ENCODE measurements at regions not wholly inside any gene's neighbourhood (a gene's known extent, or its start where the extent isn't known, plus 50 kb on each side); places are given as distances from the start of the nearest gene placed in this dataset.

- Histone ChIP-seq H3K36me3 (ENCODE audit: control insufficient read depth, insufficient read depth, low read length) (no peaks in the 10 kb centered on the region), H3K27ac (ENCODE audit: insufficient read depth, low read length) (no peak overlapping the region), H3K4me2 (ENCODE audit: extremely low read depth, insufficient read depth, low read length) (no peak overlapping the region), H3K9ac (ENCODE audit: insufficient read depth, low read length) (no peak overlapping the region), H3K27me3 (ENCODE audit: control insufficient read depth, insufficient read depth, low read length) (no peaks in the 10 kb centered on the region), H3K79me2 (ENCODE audit: control insufficient read depth, insufficient read depth, low read length) (no peaks in the 10 kb centered on the region), H3K4me3 (replicated peaks in 1 of 4; ENCODE audit: control extremely low read depth in 1 of 4, insufficient read depth in 1 of 4, low read depth in 3 of 4, low read length in 4 of 4) (no peak overlapping the region), H2AFZ (ENCODE audit: low read length) (no peak overlapping the region), H4K20me1 (ENCODE audit: control insufficient read depth, extremely low read depth, insufficient read depth, low read length) (no peaks in the 10 kb centered on the region), H3K9me3 (ENCODE audit: control insufficient read depth, insufficient read depth, low read depth, low read length) (no peaks in the 10 kb centered on the region), H3K4me1 (ENCODE audit: control insufficient read depth, extremely low read depth, insufficient read depth, low read length) (no peaks in the 10 kb centered on the region)
- TF ChIP-seq EZH2 (IDR thresholded peaks at IDR 0.05; ENCODE audit: low read length, missing control alignments): no peak
- no peak for TF ChIP-seq CTCF (conservative IDR thresholded peaks at IDR 0.05 in 1 of 2, IDR thresholded peaks at IDR 0.05 in 1 of 2; ENCODE audit: low read depth in 1 of 2, low read length in 2 of 2)
- DNase-seq (ENCODE audit: low read depth in 2 of 2): peak in 1 of 2 donors; percentile 6
Observed at GRCh38 chrX:33273535-33273934, 62.2 kb upstream of the DMD start.

GRCh38 chrX:33272986-33273385, 61.6 kb upstream of the DMD start:
- Histone ChIP-seq H3K27ac (ENCODE audit: insufficient read depth, low read length) (no peak overlapping the region), H2AFZ (ENCODE audit: low read length) (no peak overlapping the region), H3K9ac (ENCODE audit: insufficient read depth, low read length) (no peak overlapping the region), H3K4me2 (ENCODE audit: extremely low read depth, insufficient read depth, low read length) (no peak overlapping the region), H4K20me1 (ENCODE audit: control insufficient read depth, extremely low read depth, insufficient read depth, low read length) (no peaks in the 10 kb centered on the region), H3K36me3 (ENCODE audit: control insufficient read depth, insufficient read depth, low read length) (no peaks in the 10 kb centered on the region), H3K9me3 (ENCODE audit: control insufficient read depth, insufficient read depth, low read depth, low read length) (no peaks in the 10 kb centered on the region), H3K4me1 (ENCODE audit: control insufficient read depth, extremely low read depth, insufficient read depth, low read length) (no peaks in the 10 kb centered on the region), H3K4me3 (replicated peaks in 1 of 4; ENCODE audit: control extremely low read depth in 1 of 4, insufficient read depth in 1 of 4, low read depth in 3 of 4, low read length in 4 of 4) (no peak overlapping the region), H3K27me3 (ENCODE audit: control insufficient read depth, insufficient read depth, low read length) (no peaks in the 10 kb centered on the region), H3K79me2 (ENCODE audit: control insufficient read depth, insufficient read depth, low read length) (no peaks in the 10 kb centered on the region)
- TF ChIP-seq CTCF (conservative IDR thresholded peaks at IDR 0.05 in 1 of 2, IDR thresholded peaks at IDR 0.05 in 1 of 2; ENCODE audit: low read depth in 1 of 2, low read length in 2 of 2): no peak
- TF ChIP-seq EZH2 (IDR thresholded peaks at IDR 0.05; ENCODE audit: low read length, missing control alignments): no peak
- no peak for DNase-seq (ENCODE audit: low read depth in 2 of 2)
